Panc1 (cell line): ENCODE measurements at regions not wholly inside any gene's neighbourhood (a gene's known extent, or its start where the extent isn't known, plus 50 kb on each side); places are given as distances from the start of the nearest gene placed in this dataset.

Experiments
- ATAC-seq: fragments of 200-7000 bp; cut with Tn5 transposase; 2 replicates; pipeline ENCODE4 v1.9.1; 2020; ENCODE audit warnings: mild to moderate bottlenecking, moderate library complexity
- BruUV-seq: library from RNA; stranded (reverse); fragments of 400-500 nt; replicated peaks from 2 replicates; lab custom pipeline; 2021; lab: Mats Ljungman, UMichigan
- CTCF ChIA-PET: fragments of 300-600 bp; sonication (Branson Sonifier 250); formaldehyde crosslinking; loops from one replicate; lab custom pipeline; 2022; ENCODE audit warnings: antibody characterized with exemption; lab: Charles Lee
- POLR2A ChIA-PET: fragments of 300-600 bp; sonication (Branson Sonifier 250); formaldehyde crosslinking; loops from one replicate; lab custom pipeline; 2022; ENCODE audit warnings: antibody characterized with exemption; lab: Charles Lee
- DNase-seq: peaks from one replicate; pipeline ENCODE4 v3.0.0-alpha.2; 2010; ENCODE audit warnings: low read depth, low spot score
- H3K27ac ChIP-seq: 2 replicates; pipeline ENCODE4 v1.5.1; 2011; ENCODE audit warnings: mild to moderate bottlenecking, low read length, inconsistent platforms
- H3K27me3 ChIP-seq: fragments of 200-500 bp; sonication (Bioruptor generic); 2 replicates; pipeline ENCODE4 v1.6.0; 2014; ENCODE audit warnings: low read length, inconsistent platforms; ENCODE audit not compliant: control insufficient read depth, insufficient read depth
- H3K36me3 ChIP-seq: fragments of 200-500 bp; sonication (Bioruptor generic); 2 replicates; pipeline ENCODE4 v1.5.1; 2014; ENCODE audit warnings: inconsistent platforms, mild to moderate bottlenecking, low read length, moderate library complexity; ENCODE audit not compliant: control insufficient read depth, insufficient read depth
- H3K4me1 ChIP-seq: 2 replicates; pipeline ENCODE4 v1.5.1; 2011; ENCODE audit warnings: inconsistent platforms, mild to moderate bottlenecking, low read length, moderate library complexity; ENCODE audit not compliant: control insufficient read depth, insufficient read depth
- H3K4me3 ChIP-seq, 2 experiments: 2 replicates each; pipeline ENCODE4 v1.5.1; 2011 to 2012; ENCODE audit warnings: low read depth in 2 of 2, low read length in 2 of 2, mild to moderate bottlenecking in 2 of 2, inconsistent platforms in 1 of 2, moderate library complexity in 1 of 2
- H3K9me3 ChIP-seq: fragments of 200-500 bp; sonication (Bioruptor generic); 2 replicates; pipeline ENCODE4 v1.5.1; 2014; ENCODE audit warnings: low read depth, mild to moderate bottlenecking, inconsistent platforms, low read length, moderate library complexity; ENCODE audit not compliant: control insufficient read depth, insufficient read depth
- POLR2AphosphoS5 ChIP-seq: IDR thresholded peaks from 2 replicates; pipeline ENCODE4 v1.6.1; 2012; ENCODE audit warnings: mild to moderate bottlenecking, low read depth, low read length, moderate library complexity
- SIN3A ChIP-seq: IDR thresholded peaks from 2 replicates; pipeline ENCODE4 v1.6.1; 2012; ENCODE audit warnings: low read depth, mild to moderate bottlenecking, low read length, moderate library complexity, borderline replicate concordance; ENCODE audit not compliant: insufficient read depth
- TCF7L2 ChIP-seq: IDR thresholded peaks from 2 replicates; pipeline ENCODE4 v1.6.1; 2011; ENCODE audit warnings: mild to moderate bottlenecking, low read depth, low read length, inconsistent platforms
- in situ Hi-C: cut with HindIII; loops from 2 replicates; pipeline ENCODE4 v1.10.0; 2016; ENCODE audit warnings: low sequenced_read_pairs, low pct_unique_long_range_greater_than_20kb
- intact Hi-C: fragments of 100-400 bp; cut with micrococcal nuclease; formaldehyde crosslinking; loops from one replicate; pipeline ENCODE4 v1.10.0; 2022; ENCODE audit not compliant: unreplicated experiment
- TF ChIP-seq, protein P1 (sequence below): fragments of 450-650 bp; IDR thresholded peaks from 2 replicates; pipeline ENCODE4 v1.5.1; 2017; ENCODE audit warnings: mild to moderate bottlenecking
- TF ChIP-seq, protein P2 (sequence below), 2 experiments: IDR thresholded peaks; 2 replicates each; pipeline ENCODE4 v1.6.1; 2011 to 2012; ENCODE audit warnings: low read depth in 2 of 2, control low read depth in 1 of 2, low read length in 1 of 2, mild to moderate bottlenecking in 1 of 2, moderate library complexity in 1 of 2; ENCODE audit not compliant: insufficient read depth in 1 of 2

DNA sequence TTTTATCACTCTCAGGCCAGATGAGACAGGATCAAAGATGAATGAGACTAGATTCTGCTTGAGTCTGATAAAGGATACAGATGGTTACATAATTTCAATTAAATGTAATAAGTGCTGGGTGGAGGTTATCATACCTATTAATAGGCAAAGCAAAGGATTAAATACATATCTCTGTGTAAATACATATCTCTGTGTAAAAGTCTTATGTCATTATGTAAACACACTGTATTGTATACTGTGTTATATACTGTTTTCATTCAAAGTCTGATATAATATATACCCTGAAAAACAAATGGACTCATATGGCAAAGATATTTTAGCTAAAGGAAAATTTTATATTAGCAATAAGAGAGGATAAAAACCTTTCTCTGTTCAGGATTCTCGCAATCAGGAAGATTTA, 605.8 kb upstream of the PTGER4 start:
- in situ Hi-C loops: no loop called here
- Histone ChIP-seq H3K27ac (no peak overlapping the region), H3K36me3 (no peaks in the 10 kb centered on the region), H3K9me3 (no peaks in the 10 kb centered on the region), H3K27me3 (no peaks in the 10 kb centered on the region), H3K4me3 (no peak overlapping the region), H3K4me1 (no peaks in the 10 kb centered on the region)
- TF ChIP-seq, protein P1, sequence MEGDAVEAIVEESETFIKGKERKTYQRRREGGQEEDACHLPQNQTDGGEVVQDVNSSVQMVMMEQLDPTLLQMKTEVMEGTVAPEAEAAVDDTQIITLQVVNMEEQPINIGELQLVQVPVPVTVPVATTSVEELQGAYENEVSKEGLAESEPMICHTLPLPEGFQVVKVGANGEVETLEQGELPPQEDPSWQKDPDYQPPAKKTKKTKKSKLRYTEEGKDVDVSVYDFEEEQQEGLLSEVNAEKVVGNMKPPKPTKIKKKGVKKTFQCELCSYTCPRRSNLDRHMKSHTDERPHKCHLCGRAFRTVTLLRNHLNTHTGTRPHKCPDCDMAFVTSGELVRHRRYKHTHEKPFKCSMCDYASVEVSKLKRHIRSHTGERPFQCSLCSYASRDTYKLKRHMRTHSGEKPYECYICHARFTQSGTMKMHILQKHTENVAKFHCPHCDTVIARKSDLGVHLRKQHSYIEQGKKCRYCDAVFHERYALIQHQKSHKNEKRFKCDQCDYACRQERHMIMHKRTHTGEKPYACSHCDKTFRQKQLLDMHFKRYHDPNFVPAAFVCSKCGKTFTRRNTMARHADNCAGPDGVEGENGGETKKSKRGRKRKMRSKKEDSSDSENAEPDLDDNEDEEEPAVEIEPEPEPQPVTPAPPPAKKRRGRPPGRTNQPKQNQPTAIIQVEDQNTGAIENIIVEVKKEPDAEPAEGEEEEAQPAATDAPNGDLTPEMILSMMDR: no peak
- no peak for TF ChIP-seq SIN3A
- no peak for TF ChIP-seq TCF7L2
- no TSS peak for BruUV-seq
- ATAC-seq (no peak), DNase-seq (no peak)
- intact Hi-C loops: no loop called here
- ChIA-PET POLR2A (no interaction called here), CTCF (no interaction called here)

DNA sequence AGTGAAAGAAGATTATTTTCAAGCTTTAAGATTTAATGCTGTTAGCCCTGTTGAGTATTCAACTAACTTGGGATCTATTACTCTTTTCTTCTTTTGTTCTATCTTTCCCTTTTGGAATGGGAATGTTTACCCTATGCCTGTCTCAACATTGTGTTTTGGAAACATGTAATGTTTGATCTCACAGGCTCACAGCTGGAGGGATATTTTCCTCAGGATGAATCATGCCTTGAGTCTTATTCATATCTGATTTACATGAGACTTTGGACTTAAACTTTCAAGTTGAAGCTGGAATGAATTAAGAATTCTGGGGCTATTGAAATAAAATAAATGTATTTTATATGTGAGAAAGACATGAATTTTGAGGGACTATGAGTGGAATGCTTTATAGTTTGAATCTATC, 607.8 kb upstream of the PTGER4 start:
- ChIA-PET CTCF (no interaction called here), POLR2A (no interaction called here)
- ATAC-seq (no peak), DNase-seq (no peak)
- intact Hi-C loops (no loop called here), in situ Hi-C loops (no loop called here)
- Histone ChIP-seq H3K4me1 (no peaks in the 10 kb centered on the region), H3K27me3 (no peaks in the 10 kb centered on the region), H3K27ac (no peak overlapping the region), H3K9me3 (no peaks in the 10 kb centered on the region), H3K4me3 (no peak overlapping the region), H3K36me3 (no peaks in the 10 kb centered on the region)
- TF ChIP-seq, protein P1: no peak
- TF ChIP-seq, protein P2, sequence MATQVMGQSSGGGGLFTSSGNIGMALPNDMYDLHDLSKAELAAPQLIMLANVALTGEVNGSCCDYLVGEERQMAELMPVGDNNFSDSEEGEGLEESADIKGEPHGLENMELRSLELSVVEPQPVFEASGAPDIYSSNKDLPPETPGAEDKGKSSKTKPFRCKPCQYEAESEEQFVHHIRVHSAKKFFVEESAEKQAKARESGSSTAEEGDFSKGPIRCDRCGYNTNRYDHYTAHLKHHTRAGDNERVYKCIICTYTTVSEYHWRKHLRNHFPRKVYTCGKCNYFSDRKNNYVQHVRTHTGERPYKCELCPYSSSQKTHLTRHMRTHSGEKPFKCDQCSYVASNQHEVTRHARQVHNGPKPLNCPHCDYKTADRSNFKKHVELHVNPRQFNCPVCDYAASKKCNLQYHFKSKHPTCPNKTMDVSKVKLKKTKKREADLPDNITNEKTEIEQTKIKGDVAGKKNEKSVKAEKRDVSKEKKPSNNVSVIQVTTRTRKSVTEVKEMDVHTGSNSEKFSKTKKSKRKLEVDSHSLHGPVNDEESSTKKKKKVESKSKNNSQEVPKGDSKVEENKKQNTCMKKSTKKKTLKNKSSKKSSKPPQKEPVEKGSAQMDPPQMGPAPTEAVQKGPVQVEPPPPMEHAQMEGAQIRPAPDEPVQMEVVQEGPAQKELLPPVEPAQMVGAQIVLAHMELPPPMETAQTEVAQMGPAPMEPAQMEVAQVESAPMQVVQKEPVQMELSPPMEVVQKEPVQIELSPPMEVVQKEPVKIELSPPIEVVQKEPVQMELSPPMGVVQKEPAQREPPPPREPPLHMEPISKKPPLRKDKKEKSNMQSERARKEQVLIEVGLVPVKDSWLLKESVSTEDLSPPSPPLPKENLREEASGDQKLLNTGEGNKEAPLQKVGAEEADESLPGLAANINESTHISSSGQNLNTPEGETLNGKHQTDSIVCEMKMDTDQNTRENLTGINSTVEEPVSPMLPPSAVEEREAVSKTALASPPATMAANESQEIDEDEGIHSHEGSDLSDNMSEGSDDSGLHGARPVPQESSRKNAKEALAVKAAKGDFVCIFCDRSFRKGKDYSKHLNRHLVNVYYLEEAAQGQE (IDR thresholded peaks at IDR 0.05; ENCODE audit: insufficient read depth in 1 of 2, low read depth in 2 of 2, low read length in 1 of 2): no peak
- TF ChIP-seq TCF7L2 (no peak), POLR2AphosphoS5 (no peak), SIN3A (no peak)
- no TSS peak for BruUV-seq
